Hepatocyte (in vitro differentiated cells): ENCODE measurements at regions not wholly inside any gene's neighbourhood (a gene's known extent, or its start where the extent isn't known, plus 50 kb on each side); places are given as distances from the start of the nearest gene placed in this dataset.

ENCODE experiments used
- DNase-seq: peaks from one replicate; pipeline ENCODE4 v3.0.0-alpha.2; 2016; ENCODE audit warnings: low spot score
- H2AFZ ChIP-seq: fragments of 200-600 bp; sonication (generic); 2 replicates; pipeline ENCODE4 v1.6.0; 2016; ENCODE audit warnings: antibody characterized with exemption, mild to moderate bottlenecking
- H3K27ac ChIP-seq: fragments of 200-600 bp; sonication (generic); 2 replicates; pipeline ENCODE4 v1.5.1; 2016; ENCODE audit warnings: mild to moderate bottlenecking
- H3K27me3 ChIP-seq: fragments of 200-600 bp; sonication (generic); 2 replicates; pipeline ENCODE4 v1.6.1; 2016
- H3K36me3 ChIP-seq: fragments of 200-600 bp; sonication (generic); replicated peaks from 2 replicates; pipeline ENCODE4 v1.5.1; 2016; ENCODE audit warnings: low read depth; ENCODE audit not compliant: insufficient read depth
- H3K4me1 ChIP-seq: fragments of 200-600 bp; sonication (generic); 2 replicates; pipeline ENCODE4 v1.5.1; 2016; ENCODE audit warnings: mild to moderate bottlenecking, moderate library complexity; ENCODE audit not compliant: insufficient read depth
- H3K4me2 ChIP-seq: fragments of 200-600 bp; sonication (generic); 2 replicates; pipeline ENCODE4 v1.6.0; 2016
- H3K4me3 ChIP-seq: fragments of 200-600 bp; sonication (generic); 2 replicates; pipeline ENCODE4 v1.5.1; 2016; ENCODE audit warnings: mild to moderate bottlenecking
- H3K79me2 ChIP-seq: fragments of 200-600 bp; sonication (generic); 2 replicates; pipeline ENCODE4 v1.6.0; 2017; ENCODE audit warnings: mild to moderate bottlenecking
- H3K9me2 ChIP-seq: fragments of 200-600 bp; sonication (generic); replicated peaks from 2 replicates; pipeline ENCODE4 v1.6.0; 2017; ENCODE audit warnings: mild to moderate bottlenecking; ENCODE audit not compliant: insufficient read depth
- H3K9me3 ChIP-seq: fragments of 200-600 bp; sonication (generic); 2 replicates; pipeline ENCODE4 v1.5.1; 2016; ENCODE audit warnings: low read depth, mild to moderate bottlenecking
- H4K20me1 ChIP-seq: fragments of 200-600 bp; sonication (generic); 2 replicates; pipeline ENCODE4 v1.6.0; 2016; ENCODE audit warnings: mild to moderate bottlenecking; ENCODE audit not compliant: insufficient read depth, poor library complexity, severe bottlenecking
- CTCF ChIP-seq: fragments of 200-600 bp; sonication (generic); IDR thresholded peaks from 2 replicates; pipeline ENCODE4 v1.5.1; 2016; ENCODE audit warnings: antibody characterized with exemption, mild to moderate bottlenecking; ENCODE audit not compliant: poor library complexity
- EZH2 ChIP-seq: fragments of 200-600 bp; sonication (generic); IDR thresholded peaks from 2 replicates; pipeline ENCODE4 v1.6.1; 2016; ENCODE audit warnings: antibody characterized with exemption, mild to moderate bottlenecking, borderline replicate concordance
- EZH2phosphoT487 ChIP-seq: fragments of 200-600 bp; sonication (generic); IDR thresholded peaks from one replicate; pipeline ENCODE4 v1.6.1; 2018; ENCODE audit warnings: antibody characterized with exemption, mild to moderate bottlenecking, low read depth, moderate library complexity; ENCODE audit not compliant: unreplicated experiment, severe bottlenecking
- WGBS: methylation state at CpG from one replicate; pipeline ENCODE4 v1.1.6; 2016; ENCODE audit warnings: low lambda C conversion rate; ENCODE audit errors: missing lambda C conversion rate; 5-methylcytosine and 5-hydroxymethylcytosine counted together

DNA sequence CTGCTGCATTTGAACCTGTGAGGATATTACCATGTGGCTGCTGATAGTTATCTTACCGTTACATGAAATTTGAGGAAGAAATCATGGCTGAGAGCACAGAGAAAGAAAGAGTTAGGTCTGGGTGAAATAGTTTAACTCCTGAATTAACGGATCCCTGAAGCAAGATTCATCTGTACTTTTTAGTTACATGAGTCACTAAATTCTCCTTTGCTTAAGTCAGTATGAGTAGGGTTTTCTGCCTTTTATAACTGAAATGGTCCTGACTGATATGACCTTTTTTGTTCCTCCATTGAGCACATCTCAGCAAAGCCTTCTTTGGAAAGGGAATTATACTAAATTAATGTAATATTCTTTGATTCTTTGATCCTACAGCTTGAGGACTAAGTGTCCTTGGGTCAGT lies 333.3 kb upstream of the ZFP64 start:
- no peak for DNase-seq
- no peaks in the 10 kb centered on the region for H4K20me1 ChIP-seq
- peaks cover 5% of the 10 kb centered on the region for H3K4me1 ChIP-seq
- H2AFZ ChIP-seq: no peak overlapping the region
- no peaks in the 10 kb centered on the region for H3K9me3 ChIP-seq
- no peak overlapping the region for H3K4me2 ChIP-seq
- H3K4me3 ChIP-seq: no peak overlapping the region
- H3K79me2 ChIP-seq: no peaks in the 10 kb centered on the region
- TF ChIP-seq CTCF: no peak
- no peak for TF ChIP-seq EZH2phosphoT487
- TF ChIP-seq EZH2: no peak
- 81% methylated on average over 2 of the region's 2 CpGs for WGBS
- H3K36me3 ChIP-seq: no peaks in the 10 kb centered on the region
- H3K9me2 ChIP-seq: no peaks in the 10 kb centered on the region
- H3K27ac ChIP-seq: no peak overlapping the region
- H3K27me3 ChIP-seq: no peaks in the 10 kb centered on the region

GRCh38 chr20:52518735-52519134 lies 327.2 kb upstream of the ZFP64 start:
- Histone ChIP-seq H3K27me3 (no peaks in the 10 kb centered on the region), H3K27ac (no peak overlapping the region), H3K4me2 (no peak overlapping the region), H3K4me1 (no peaks in the 10 kb centered on the region), H4K20me1 (no peaks in the 10 kb centered on the region), H3K9me2 (no peaks in the 10 kb centered on the region), H2AFZ (no peak overlapping the region), H3K4me3 (no peak overlapping the region), H3K36me3 (no peaks in the 10 kb centered on the region), H3K9me3 (no peaks in the 10 kb centered on the region), H3K79me2 (no peaks in the 10 kb centered on the region)
- TF ChIP-seq EZH2phosphoT487 (no peak), EZH2 (no peak), CTCF (no peak)
- 56% methylated on average over 3 of the region's 3 CpGs for WGBS
- no peak for DNase-seq

GRCh38 chr20:52515877-52516276 lies 324.3 kb upstream of the ZFP64 start:
- Histone ChIP-seq H3K9me2 (no peaks in the 10 kb centered on the region), H3K27ac (no peak overlapping the region), H4K20me1 (no peaks in the 10 kb centered on the region), H3K4me3 (no peak overlapping the region), H3K36me3 (no peaks in the 10 kb centered on the region), H3K9me3 (no peaks in the 10 kb centered on the region), H3K4me1 (no peaks in the 10 kb centered on the region), H3K27me3 (no peaks in the 10 kb centered on the region), H3K79me2 (no peaks in the 10 kb centered on the region), H3K4me2 (no peak overlapping the region), H2AFZ (no peak overlapping the region)
- TF ChIP-seq CTCF: no peak
- TF ChIP-seq EZH2: no peak
- TF ChIP-seq EZH2phosphoT487: no peak
- no CpG with 5 or more reads among the region's 2 CpGs for WGBS
- no peak for DNase-seq

- peak; percentile 31 for DNase-seq
- Histone ChIP-seq H4K20me1 (no peaks in the 10 kb centered on the region), H3K4me3 (no peak overlapping the region), H3K79me2 (no peaks in the 10 kb centered on the region), H3K4me1 (peaks cover 6% of the 10 kb centered on the region), H2AFZ (no peak overlapping the region), H3K27ac (no peak overlapping the region), H3K36me3 (no peaks in the 10 kb centered on the region), H3K9me3 (no peaks in the 10 kb centered on the region), H3K9me2 (no peaks in the 10 kb centered on the region), H3K27me3 (no peaks in the 10 kb centered on the region), H3K4me2 (no peak overlapping the region)
- 37% methylated on average over 4 of the region's 4 CpGs for WGBS
- TF ChIP-seq EZH2phosphoT487 (no peak), EZH2 (no peak), CTCF (no peak)
These were observed 308.6 kb upstream of the ZFP64 start for GRCh38 chr20:52500157-52500556.
